ENCODE measurements at regions not wholly inside any gene's neighbourhood (a gene's known extent, or its start where the extent isn't known, plus 50 kb on each side); places are given as distances from the start of the nearest gene placed in this dataset.

DNA sequence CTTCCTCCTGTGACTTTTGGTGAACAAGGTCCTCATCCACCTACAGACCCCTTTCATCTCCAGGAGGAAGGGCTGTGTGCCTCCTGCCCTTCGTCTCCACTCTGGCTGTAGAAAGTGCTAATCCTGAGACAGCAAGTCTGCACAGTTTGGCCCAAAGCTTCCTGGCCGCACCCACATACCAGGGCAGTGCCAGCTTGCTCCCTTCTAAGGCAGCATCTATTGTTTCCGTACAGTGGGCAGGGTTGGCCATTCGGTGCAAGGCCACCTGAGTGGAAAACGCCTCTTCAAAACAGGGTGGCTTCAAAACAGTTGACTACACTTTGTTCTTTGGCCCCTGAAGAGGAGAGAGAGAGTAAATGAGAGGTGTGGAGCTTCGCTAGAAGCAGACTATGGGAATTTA lies 134.1 kb upstream of the KLF14 start:
- Histone ChIP-seq H3K4me1 (no peaks in the 10 kb centered on the region), H3K9me3 (no peaks in the 10 kb centered on the region), H3K27me3 (replicated peaks; ENCODE audit: control insufficient read depth, insufficient read depth, low read length) (no peaks in the 10 kb centered on the region), H3K4me3 (ENCODE audit: low read depth, low read length) (no peak overlapping the region), H3K36me3 (ENCODE audit: control insufficient read depth, insufficient read depth, low read length) (no peaks in the 10 kb centered on the region)
- no TSS peak for BruUV-seq (replicated peaks)
- intact Hi-C loops (cut with micrococcal nuclease; ENCODE audit: unreplicated experiment), result no loop called here
- Mint-ChIP-seq H3K9me3 (ENCODE audit: unreplicated experiment) (no peaks in the 10 kb centered on the region), H3K27ac (ENCODE audit: unreplicated experiment) (no peak overlapping the region), H3K27me3 (ENCODE audit: insufficient read depth, unreplicated experiment) (no peaks in the 10 kb centered on the region), H3K36me3 (ENCODE audit: insufficient read depth, unreplicated experiment) (no peaks in the 10 kb centered on the region), H3K4me1 (ENCODE audit: low read depth, unreplicated experiment) (no peaks in the 10 kb centered on the region), H3K4me3 (ENCODE audit: unreplicated experiment) (no peak overlapping the region)
- TF ChIP-seq, protein P1, sequence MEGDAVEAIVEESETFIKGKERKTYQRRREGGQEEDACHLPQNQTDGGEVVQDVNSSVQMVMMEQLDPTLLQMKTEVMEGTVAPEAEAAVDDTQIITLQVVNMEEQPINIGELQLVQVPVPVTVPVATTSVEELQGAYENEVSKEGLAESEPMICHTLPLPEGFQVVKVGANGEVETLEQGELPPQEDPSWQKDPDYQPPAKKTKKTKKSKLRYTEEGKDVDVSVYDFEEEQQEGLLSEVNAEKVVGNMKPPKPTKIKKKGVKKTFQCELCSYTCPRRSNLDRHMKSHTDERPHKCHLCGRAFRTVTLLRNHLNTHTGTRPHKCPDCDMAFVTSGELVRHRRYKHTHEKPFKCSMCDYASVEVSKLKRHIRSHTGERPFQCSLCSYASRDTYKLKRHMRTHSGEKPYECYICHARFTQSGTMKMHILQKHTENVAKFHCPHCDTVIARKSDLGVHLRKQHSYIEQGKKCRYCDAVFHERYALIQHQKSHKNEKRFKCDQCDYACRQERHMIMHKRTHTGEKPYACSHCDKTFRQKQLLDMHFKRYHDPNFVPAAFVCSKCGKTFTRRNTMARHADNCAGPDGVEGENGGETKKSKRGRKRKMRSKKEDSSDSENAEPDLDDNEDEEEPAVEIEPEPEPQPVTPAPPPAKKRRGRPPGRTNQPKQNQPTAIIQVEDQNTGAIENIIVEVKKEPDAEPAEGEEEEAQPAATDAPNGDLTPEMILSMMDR (IDR thresholded peaks at IDR 0.05; ENCODE audit: insufficient read depth in 1 of 2, low read depth in 1 of 2, low read length in 1 of 2, severe bottlenecking in 1 of 2, unreplicated experiment in 1 of 2), result no peak
- POLR2A ChIA-PET, result no interaction called here
- CTCF ChIA-PET, result no interaction called here
- DNase-seq, result no peak

GRCh38 chr7:130869918-130870317 lies 135.9 kb upstream of the KLF14 start:
- intact Hi-C loops (cut with micrococcal nuclease; ENCODE audit: unreplicated experiment), result no loop called here
- H3K9me3 Mint-ChIP-seq (ENCODE audit: unreplicated experiment), result no peaks in the 10 kb centered on the region
- no peaks in the 10 kb centered on the region for H3K36me3 Mint-ChIP-seq (ENCODE audit: insufficient read depth, unreplicated experiment)
- Histone ChIP-seq H3K9me3 (no peaks in the 10 kb centered on the region), H3K4me1 (no peaks in the 10 kb centered on the region), H3K27me3 (replicated peaks; ENCODE audit: control insufficient read depth, insufficient read depth, low read length) (no peaks in the 10 kb centered on the region), H3K36me3 (ENCODE audit: control insufficient read depth, insufficient read depth, low read length) (no peaks in the 10 kb centered on the region), H3K4me3 (ENCODE audit: low read depth, low read length) (no peak overlapping the region)
- no peak overlapping the region for H3K4me3 Mint-ChIP-seq (ENCODE audit: unreplicated experiment)
- no peak overlapping the region for H3K27ac Mint-ChIP-seq (ENCODE audit: unreplicated experiment)
- POLR2A ChIA-PET, result no interaction called here
- BruUV-seq (replicated peaks), result no TSS peak
- no peaks in the 10 kb centered on the region for H3K27me3 Mint-ChIP-seq (ENCODE audit: insufficient read depth, unreplicated experiment)
- no peaks in the 10 kb centered on the region for H3K4me1 Mint-ChIP-seq (ENCODE audit: low read depth, unreplicated experiment)
- CTCF ChIA-PET, result no interaction called here
- TF ChIP-seq, protein P1 (IDR thresholded peaks at IDR 0.05; ENCODE audit: insufficient read depth in 1 of 2, low read depth in 1 of 2, low read length in 1 of 2, severe bottlenecking in 1 of 2, unreplicated experiment in 1 of 2), result no peak
- no peak for DNase-seq

DNA sequence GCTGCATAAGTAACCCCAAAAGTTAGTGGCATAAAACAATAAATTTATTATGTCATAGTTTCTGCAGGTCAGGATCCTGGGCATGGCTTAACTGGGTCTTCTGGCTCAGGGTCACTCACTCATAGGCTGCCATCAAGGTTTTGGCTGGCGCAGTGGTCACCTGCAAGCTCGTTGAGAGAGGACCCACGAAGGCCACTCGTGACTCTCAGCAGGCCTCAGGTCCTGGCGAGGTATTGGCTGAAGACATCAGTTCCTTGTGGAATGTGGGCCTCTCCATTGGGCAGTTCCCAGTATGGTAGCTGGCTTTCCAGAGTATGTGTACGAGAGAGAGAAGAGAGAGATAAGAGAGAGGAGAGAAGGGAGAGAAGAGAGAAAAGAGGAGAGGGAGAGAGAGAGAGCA lies 138.3 kb upstream of the KLF14 start:
- H3K27ac Mint-ChIP-seq (ENCODE audit: unreplicated experiment), result no peak overlapping the region

More for the DNA sequence above, 138.3 kb upstream of the KLF14 start:
- no peaks in the 10 kb centered on the region for H3K4me1 Mint-ChIP-seq (ENCODE audit: low read depth, unreplicated experiment)
- H3K27me3 ChIP-seq (replicated peaks; ENCODE audit: control insufficient read depth, insufficient read depth, low read length), result no peaks in the 10 kb centered on the region
- no peaks in the 10 kb centered on the region for H3K36me3 ChIP-seq (ENCODE audit: control insufficient read depth, insufficient read depth, low read length)
- no peaks in the 10 kb centered on the region for H3K9me3 ChIP-seq
- ChIA-PET POLR2A (interaction anchor here (0.5 kb wide), 1 partner anchor 41 kb away, joined by 8 read pairs; no protein-coding TSS in a partner anchor), CTCF (no interaction called here)
- no TSS peak for BruUV-seq (replicated peaks)
- no peaks in the 10 kb centered on the region for H3K4me1 ChIP-seq
- DNase-seq, result no peak
- H3K4me3 ChIP-seq (ENCODE audit: low read depth, low read length), result no peak overlapping the region
- TF ChIP-seq, protein P1 (IDR thresholded peaks at IDR 0.05; ENCODE audit: insufficient read depth in 1 of 2, low read depth in 1 of 2, low read length in 1 of 2, severe bottlenecking in 1 of 2, unreplicated experiment in 1 of 2), result no peak
- no peaks in the 10 kb centered on the region for H3K27me3 Mint-ChIP-seq (ENCODE audit: insufficient read depth, unreplicated experiment)
- H3K36me3 Mint-ChIP-seq (ENCODE audit: insufficient read depth, unreplicated experiment), result no peaks in the 10 kb centered on the region
- intact Hi-C loops (cut with micrococcal nuclease; ENCODE audit: unreplicated experiment), result no loop called here
- H3K9me3 Mint-ChIP-seq (ENCODE audit: unreplicated experiment), result no peaks in the 10 kb centered on the region
- no peak overlapping the region for H3K4me3 Mint-ChIP-seq (ENCODE audit: unreplicated experiment)
